ENCODE measurements at regions not wholly inside any gene's neighbourhood (a gene's known extent, or its start where the extent isn't known, plus 50 kb on each side); places are given as distances from the start of the nearest gene placed in this dataset.

DNA sequence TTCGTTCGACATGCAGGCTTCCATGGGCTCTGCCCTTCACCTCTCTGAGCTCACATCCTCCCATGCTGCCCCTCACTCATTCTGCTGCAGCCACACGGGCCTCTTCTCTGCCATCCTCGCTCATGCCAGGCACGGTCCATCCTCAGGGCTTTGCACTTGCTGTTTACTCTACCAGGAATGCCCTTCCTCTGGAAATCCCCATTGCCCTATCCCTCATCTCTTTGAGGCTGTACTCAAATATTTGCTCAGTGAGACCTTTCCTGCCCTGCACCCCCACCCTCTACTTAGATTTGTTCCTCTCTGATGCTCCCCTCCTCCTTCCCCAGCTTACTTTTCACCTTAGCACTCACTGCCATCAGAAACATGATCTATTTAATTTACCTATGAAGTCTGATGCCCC is 107.0 kb upstream of the ZNF716 start:
- Histone ChIP-seq H3K27ac (ENCODE audit: low read depth, low read length) (no peak overlapping the region), H3K9ac (ENCODE audit: low read depth, low read length) (no peak overlapping the region), H3K27me3 (ENCODE audit: control insufficient read depth, insufficient read depth, low read length) (no peaks in the 10 kb centered on the region), H3K4me3 (ENCODE audit: low read depth, low read length) (no peak overlapping the region), H3K9me3 (ENCODE audit: control insufficient read depth, insufficient read depth, low read length) (peaks cover 93% of the 10 kb centered on the region), H3K4me1 (ENCODE audit: control insufficient read depth, insufficient read depth, low read length) (no peaks in the 10 kb centered on the region), H3K36me3 (ENCODE audit: control insufficient read depth, insufficient read depth, low read length) (no peaks in the 10 kb centered on the region)

DNA sequence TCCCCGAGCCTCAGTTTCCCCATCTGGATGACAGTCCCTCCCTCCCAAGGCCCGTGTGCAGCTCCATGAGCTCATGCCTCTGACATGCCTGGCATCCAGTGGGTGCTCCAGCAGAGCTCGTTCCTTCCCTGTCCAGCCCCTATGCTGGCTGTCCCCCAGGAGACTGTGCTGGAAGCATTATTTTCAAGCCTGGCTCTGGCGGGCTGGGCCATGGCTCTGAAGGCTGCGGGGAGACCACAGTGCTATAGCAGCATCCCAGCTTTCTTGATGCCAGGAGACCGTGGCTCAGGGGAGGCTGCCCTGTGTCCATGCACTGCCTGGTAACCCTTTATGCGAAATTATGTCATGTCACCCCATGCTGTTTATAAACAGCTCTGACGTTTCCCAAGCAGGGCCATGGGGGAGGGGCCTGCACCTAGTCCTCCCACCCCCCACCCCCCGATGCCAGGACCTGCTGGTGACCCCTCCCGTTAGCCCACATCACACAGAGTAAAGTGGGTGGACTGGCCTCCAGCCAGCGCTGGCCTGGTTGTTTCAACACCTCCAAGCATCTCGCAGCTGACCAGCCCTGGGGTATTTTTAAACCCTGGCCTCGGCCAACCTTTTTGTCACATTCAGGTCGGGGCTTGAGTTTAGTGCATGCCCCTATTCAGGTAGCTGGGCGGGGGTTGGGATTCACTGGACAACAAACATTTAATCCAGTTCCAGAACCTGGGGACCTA is 105.9 kb upstream of the ZNF716 start:
- Histone ChIP-seq H3K36me3 (ENCODE audit: control insufficient read depth, insufficient read depth, low read length) (no peaks in the 10 kb centered on the region), H3K4me1 (ENCODE audit: control insufficient read depth, insufficient read depth, low read length) (no peaks in the 10 kb centered on the region), H3K4me3 (ENCODE audit: low read depth, low read length) (no peak overlapping the region), H3K9me3 (ENCODE audit: control insufficient read depth, insufficient read depth, low read length) (peaks cover 93% of the 10 kb centered on the region), H3K27ac (ENCODE audit: low read depth, low read length) (no peak overlapping the region), H3K9ac (ENCODE audit: low read depth, low read length) (no peak overlapping the region), H3K27me3 (ENCODE audit: control insufficient read depth, insufficient read depth, low read length) (no peaks in the 10 kb centered on the region)

- Histone ChIP-seq H3K27ac (ENCODE audit: low read depth, low read length) (no peak overlapping the region), H3K9me3 (ENCODE audit: control insufficient read depth, insufficient read depth, low read length) (peaks cover 95% of the 10 kb centered on the region), H3K36me3 (ENCODE audit: control insufficient read depth, insufficient read depth, low read length) (no peaks in the 10 kb centered on the region), H3K9ac (ENCODE audit: low read depth, low read length) (no peak overlapping the region), H3K27me3 (ENCODE audit: control insufficient read depth, insufficient read depth, low read length) (no peaks in the 10 kb centered on the region), H3K4me3 (ENCODE audit: low read depth, low read length) (no peak overlapping the region), H3K4me1 (ENCODE audit: control insufficient read depth, insufficient read depth, low read length) (no peaks in the 10 kb centered on the region)
These were observed 105.0 kb upstream of the ZNF716 start for GRCh38 chr7:57344957-57345356.

DNA sequence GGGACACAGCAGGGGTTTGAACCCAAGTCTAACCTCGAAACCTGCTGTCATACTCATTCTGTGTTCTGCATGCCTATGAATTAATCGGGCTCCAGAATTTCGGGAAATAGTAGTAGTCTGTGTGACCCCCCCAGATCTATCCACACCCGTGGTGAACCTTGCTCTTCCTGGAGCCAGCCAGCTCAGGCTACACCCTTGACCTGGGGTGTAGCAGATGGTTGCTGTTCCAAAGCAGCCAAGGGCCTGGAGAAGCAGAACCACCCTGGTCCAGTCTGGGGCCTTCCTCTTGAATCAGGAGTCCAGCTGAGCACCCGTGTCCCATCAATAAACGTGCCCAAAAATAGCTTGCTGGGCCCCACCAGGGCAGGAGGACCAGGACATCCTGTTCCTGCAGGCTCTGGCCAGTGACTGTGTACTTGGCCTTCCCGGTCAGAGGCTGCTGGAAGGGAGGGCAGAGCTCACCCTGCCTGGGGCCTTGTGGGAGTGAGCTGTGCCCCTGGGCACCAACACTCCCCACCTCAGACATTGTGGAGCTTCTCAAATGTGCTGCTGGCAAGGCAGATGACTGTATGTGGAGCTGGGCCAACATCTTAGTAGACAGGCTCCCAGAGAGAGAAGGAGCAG is 101.2 kb upstream of the ZNF716 start:
- no peak overlapping the region for H3K9ac ChIP-seq (ENCODE audit: low read depth, low read length)
- no peak overlapping the region for H3K27ac ChIP-seq (ENCODE audit: low read depth, low read length)
- H3K4me1 ChIP-seq (ENCODE audit: control insufficient read depth, insufficient read depth, low read length), result no peaks in the 10 kb centered on the region
- no peaks in the 10 kb centered on the region for H3K27me3 ChIP-seq (ENCODE audit: control insufficient read depth, insufficient read depth, low read length)
- H3K36me3 ChIP-seq (ENCODE audit: control insufficient read depth, insufficient read depth, low read length), result no peaks in the 10 kb centered on the region
- peaks cover 93% of the 10 kb centered on the region for H3K9me3 ChIP-seq (ENCODE audit: control insufficient read depth, insufficient read depth, low read length)
- H3K4me3 ChIP-seq (ENCODE audit: low read depth, low read length), result no peak overlapping the region

DNA sequence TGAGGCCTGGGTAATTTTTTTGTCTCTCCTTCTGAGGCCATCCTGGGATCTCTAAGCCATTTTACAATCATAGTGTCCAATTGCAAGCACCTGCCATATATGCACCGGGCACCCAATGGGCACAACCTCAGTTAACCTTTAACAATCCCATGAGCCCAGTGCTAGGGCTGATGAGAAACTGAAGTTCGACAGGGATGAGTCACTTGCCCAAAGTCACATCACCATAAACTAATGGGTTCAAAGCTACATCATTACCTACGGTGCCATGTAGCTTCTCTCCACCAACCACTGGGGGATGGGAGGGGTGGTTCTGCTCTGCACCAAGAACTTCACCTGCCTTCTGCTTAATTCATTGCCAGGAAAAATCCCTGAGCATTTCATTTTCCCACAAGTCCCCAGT is 95.8 kb upstream of the ZNF716 start:
- H3K4me1 ChIP-seq (ENCODE audit: control insufficient read depth, insufficient read depth, low read length), result no peaks in the 10 kb centered on the region
- H3K27me3 ChIP-seq (ENCODE audit: control insufficient read depth, insufficient read depth, low read length), result no peaks in the 10 kb centered on the region
- H3K9me3 ChIP-seq (ENCODE audit: control insufficient read depth, insufficient read depth, low read length), result peaks cover 92% of the 10 kb centered on the region
- no peak overlapping the region for H3K27ac ChIP-seq (ENCODE audit: low read depth, low read length)
- H3K36me3 ChIP-seq (ENCODE audit: control insufficient read depth, insufficient read depth, low read length), result no peaks in the 10 kb centered on the region
- H3K9ac ChIP-seq (ENCODE audit: low read depth, low read length), result no peak overlapping the region
- H3K4me3 ChIP-seq (ENCODE audit: low read depth, low read length), result no peak overlapping the region

DNA sequence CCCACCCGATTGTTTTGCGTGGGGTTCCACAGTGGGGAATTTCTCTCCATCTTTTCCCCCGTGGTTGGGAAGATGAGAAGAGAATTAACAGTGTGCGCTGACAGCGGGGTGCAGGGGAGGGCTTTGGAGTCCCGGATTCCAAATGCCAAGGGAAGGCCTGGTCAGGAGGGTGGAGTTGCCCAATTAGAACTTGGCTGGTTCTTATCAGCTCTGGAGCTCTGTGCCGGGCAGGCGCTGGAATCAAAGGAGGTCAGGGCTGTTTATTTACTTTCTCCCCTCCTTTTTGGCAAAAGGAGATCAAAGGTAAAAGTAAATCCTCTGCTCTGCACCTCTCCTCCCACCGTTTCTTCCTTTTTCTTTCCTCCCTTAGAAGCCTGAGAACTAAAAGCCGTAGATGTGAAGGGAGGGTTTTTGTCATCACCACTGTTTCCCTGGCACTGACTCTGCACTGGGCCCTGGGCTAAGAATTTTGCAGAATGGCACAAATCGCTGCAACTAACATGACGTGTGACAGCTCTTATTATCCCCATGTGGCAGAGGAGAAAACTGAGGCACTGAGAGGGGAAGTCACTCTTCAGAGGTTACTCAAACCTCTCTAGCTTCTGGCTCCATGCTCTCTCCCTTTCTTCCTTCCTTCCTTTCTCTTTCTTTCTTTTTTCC is 95.2 kb upstream of the ZNF716 start:
- Histone ChIP-seq H3K36me3 (ENCODE audit: control insufficient read depth, insufficient read depth, low read length) (no peaks in the 10 kb centered on the region), H3K4me3 (ENCODE audit: low read depth, low read length) (no peak overlapping the region), H3K9ac (ENCODE audit: low read depth, low read length) (no peak overlapping the region), H3K4me1 (ENCODE audit: control insufficient read depth, insufficient read depth, low read length) (no peaks in the 10 kb centered on the region), H3K9me3 (ENCODE audit: control insufficient read depth, insufficient read depth, low read length) (peaks cover 92% of the 10 kb centered on the region), H3K27ac (ENCODE audit: low read depth, low read length) (no peak overlapping the region), H3K27me3 (ENCODE audit: control insufficient read depth, insufficient read depth, low read length) (no peaks in the 10 kb centered on the region)

DNA sequence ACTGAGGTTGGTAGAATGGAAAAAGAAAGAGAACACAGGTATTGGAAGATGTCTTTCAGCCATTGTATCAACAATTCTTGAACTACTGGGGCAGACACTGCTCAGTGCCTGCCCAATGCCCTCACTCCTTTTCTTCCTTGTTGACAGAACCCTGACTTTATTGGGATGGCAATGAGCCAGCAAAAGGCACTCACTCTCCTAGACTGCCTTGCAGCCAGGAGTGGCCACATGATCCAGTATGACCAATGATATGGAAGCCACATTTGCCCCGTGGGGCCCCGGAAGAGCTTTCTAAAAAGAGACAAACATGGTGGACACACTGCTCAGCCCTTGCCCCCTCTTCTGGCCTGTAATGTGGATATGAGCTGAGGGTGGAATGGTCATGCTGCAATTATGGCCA is 88.6 kb upstream of the ZNF716 start:
- H3K27ac ChIP-seq (ENCODE audit: low read depth, low read length), result no peak overlapping the region
- H3K9ac ChIP-seq (ENCODE audit: low read depth, low read length), result no peak overlapping the region
- H3K36me3 ChIP-seq (ENCODE audit: control insufficient read depth, insufficient read depth, low read length), result no peaks in the 10 kb centered on the region
- H3K4me1 ChIP-seq (ENCODE audit: control insufficient read depth, insufficient read depth, low read length), result no peaks in the 10 kb centered on the region
- H3K9me3 ChIP-seq (ENCODE audit: control insufficient read depth, insufficient read depth, low read length), result peaks cover 90% of the 10 kb centered on the region
- H3K27me3 ChIP-seq (ENCODE audit: control insufficient read depth, insufficient read depth, low read length), result no peaks in the 10 kb centered on the region
- no peak overlapping the region for H3K4me3 ChIP-seq (ENCODE audit: low read depth, low read length)

- H3K9me3 ChIP-seq (ENCODE audit: control insufficient read depth, insufficient read depth, low read length), result peaks cover 93% of the 10 kb centered on the region
- no peak overlapping the region for H3K27ac ChIP-seq (ENCODE audit: low read depth, low read length)
- H3K4me3 ChIP-seq (ENCODE audit: low read depth, low read length), result no peak overlapping the region
These were observed 87.1 kb upstream of the ZNF716 start for GRCh38 chr7:57362868-57363267.

GRCh38 chr7:57363321-57363720 is 86.7 kb upstream of the ZNF716 start:
- Histone ChIP-seq H3K27me3 (ENCODE audit: control insufficient read depth, insufficient read depth, low read length) (no peaks in the 10 kb centered on the region), H3K4me3 (ENCODE audit: low read depth, low read length) (no peak overlapping the region), H3K4me1 (ENCODE audit: control insufficient read depth, insufficient read depth, low read length) (no peaks in the 10 kb centered on the region), H3K9me3 (ENCODE audit: control insufficient read depth, insufficient read depth, low read length) (peaks cover 91% of the 10 kb centered on the region), H3K27ac (ENCODE audit: low read depth, low read length) (no peak overlapping the region), H3K9ac (ENCODE audit: low read depth, low read length) (no peak overlapping the region), H3K36me3 (ENCODE audit: control insufficient read depth, insufficient read depth, low read length) (no peaks in the 10 kb centered on the region)

More at GRCh38 chr7:57362868-57363267, 87.1 kb upstream of the ZNF716 start:
- Histone ChIP-seq H3K9ac (ENCODE audit: low read depth, low read length) (no peak overlapping the region), H3K27me3 (ENCODE audit: control insufficient read depth, insufficient read depth, low read length) (no peaks in the 10 kb centered on the region), H3K36me3 (ENCODE audit: control insufficient read depth, insufficient read depth, low read length) (no peaks in the 10 kb centered on the region), H3K4me1 (ENCODE audit: control insufficient read depth, insufficient read depth, low read length) (no peaks in the 10 kb centered on the region)

- H3K27me3 ChIP-seq (ENCODE audit: control insufficient read depth, insufficient read depth, low read length), result no peaks in the 10 kb centered on the region
- H3K27ac ChIP-seq (ENCODE audit: low read depth, low read length), result no peak overlapping the region
- no peak overlapping the region for H3K9ac ChIP-seq (ENCODE audit: low read depth, low read length)
- no peaks in the 10 kb centered on the region for H3K4me1 ChIP-seq (ENCODE audit: control insufficient read depth, insufficient read depth, low read length)
- no peak overlapping the region for H3K4me3 ChIP-seq (ENCODE audit: low read depth, low read length)
- H3K36me3 ChIP-seq (ENCODE audit: control insufficient read depth, insufficient read depth, low read length), result no peaks in the 10 kb centered on the region
- peaks cover 87% of the 10 kb centered on the region for H3K9me3 ChIP-seq (ENCODE audit: control insufficient read depth, insufficient read depth, low read length)
These were observed 84.9 kb upstream of the ZNF716 start for GRCh38 chr7:57364933-57365710.
